Anterior cingulate cortex (tissue), 58 donors: ENCODE measurements at regions not wholly inside any gene's neighbourhood (a gene's known extent, or its start where the extent isn't known, plus 50 kb on each side); places are given as distances from the start of the nearest gene placed in this dataset.

Source experiments
- DNase-seq, 58 donors: peaks; one replicate each; lab custom pipeline; 2025; lab: John Stamatoyannopoulos, UW

GRCh38 chr11:70745451-70745850 is 347.1 kb downstream of the CTTN start:
- no peak for DNase-seq

- DNase-seq: no peak
Observed at GRCh38 chr11:70745941-70746340, 347.6 kb downstream of the CTTN start.

GRCh38 chr11:70746351-70746750 is 348.0 kb downstream of the CTTN start:
- no peak for DNase-seq

GRCh38 chr11:70747285-70747684 is 349.0 kb downstream of the CTTN start:
- DNase-seq: no peak

- no peak for DNase-seq
Observed at GRCh38 chr11:70747921-70748320, 349.6 kb downstream of the CTTN start.

- DNase-seq: no peak
Observed at GRCh38 chr11:70751142-70751734, 352.9 kb downstream of the CTTN start.

- DNase-seq: peak in 56 of 58 donors; percentile 27 to 88 (median 66)
Observed at GRCh38 chr11:70755410-70756158, 357.3 kb downstream of the CTTN start.

- DNase-seq: no peak
Observed at GRCh38 chr11:70756341-70756740, 358.0 kb downstream of the CTTN start.

GRCh38 chr11:70756756-70757155 is 358.4 kb downstream of the CTTN start:
- no peak for DNase-seq

GRCh38 chr11:70757241-70757640 is 358.9 kb downstream of the CTTN start:
- DNase-seq: no peak

GRCh38 chr11:70758206-70758605 is 359.9 kb downstream of the CTTN start:
- DNase-seq: no peak

- no peak for DNase-seq
Observed at GRCh38 chr11:70759846-70760245, 361.5 kb downstream of the CTTN start.

GRCh38 chr11:70760416-70761020 is 362.2 kb downstream of the CTTN start:
- DNase-seq: no peak

GRCh38 chr11:70761094-70761907 is 363.0 kb downstream of the CTTN start:
- no peak for DNase-seq

- no peak for DNase-seq
Observed at GRCh38 chr11:70761908-70762337, 363.6 kb downstream of the CTTN start.

- no peak for DNase-seq
Observed at GRCh38 chr11:70762810-70763209, 364.5 kb downstream of the CTTN start.

- DNase-seq: no peak
Observed at GRCh38 chr11:70763606-70764005, 365.3 kb downstream of the CTTN start.

- DNase-seq: no peak
Observed at GRCh38 chr11:70764356-70764905, 366.1 kb downstream of the CTTN start.

- no peak for DNase-seq
Observed at GRCh38 chr11:70766901-70767300, 368.6 kb downstream of the CTTN start.

GRCh38 chr11:70768346-70769095 is 370.2 kb downstream of the CTTN start:
- DNase-seq: no peak
